ENCODE measurements at regions not wholly inside any gene's neighbourhood (a gene's known extent, or its start where the extent isn't known, plus 50 kb on each side); places are given as distances from the start of the nearest gene placed in this dataset.

GRCh38 chr14:65922142-65922541 is 509.6 kb downstream of the FUT8 start:
- no peak for TF ChIP-seq CTCF (conservative IDR thresholded peaks at IDR 0.05 in 1 of 2, IDR thresholded peaks at IDR 0.05 in 1 of 2; ENCODE audit: low read depth in 1 of 2, low read length in 2 of 2)
- TF ChIP-seq EZH2 (IDR thresholded peaks at IDR 0.05; ENCODE audit: low read length, missing control alignments): no peak

All from fibroblast of lung (primary cell).